Karpas-422 (cell line): ENCODE measurements at regions not wholly inside any gene's neighbourhood (a gene's known extent, or its start where the extent isn't known, plus 50 kb on each side); places are given as distances from the start of the nearest gene placed in this dataset.

Source experiments
- DNase-seq: peaks from one replicate; pipeline ENCODE4 v3.0.0-alpha.2; 2015
- H2AFZ ChIP-seq: fragments of 200-600 bp; sonication (generic); 2 replicates; pipeline ENCODE4 v1.6.1; 2014; ENCODE audit warnings: antibody characterized with exemption, low read length, mixed read lengths
- H3K27ac ChIP-seq: fragments of 200-600 bp; sonication (generic); 2 replicates; pipeline ENCODE4 v1.5.1; 2014; ENCODE audit warnings: mild to moderate bottlenecking, low read length, moderate library complexity
- H3K27me3 ChIP-seq: fragments of 200-600 bp; sonication (generic); 2 replicates; pipeline ENCODE4 v1.6.1; 2014; ENCODE audit warnings: low read length, mixed read lengths
- H3K36me3 ChIP-seq: fragments of 200-600 bp; sonication (generic); 2 replicates; pipeline ENCODE4 v1.6.1; 2014; ENCODE audit warnings: low read length, mixed read lengths; ENCODE audit not compliant: insufficient read depth
- H3K4me1 ChIP-seq: fragments of 200-600 bp; sonication (generic); 2 replicates; pipeline ENCODE4 v1.6.1; 2014; ENCODE audit warnings: mild to moderate bottlenecking, low read length, mixed read lengths
- H3K4me2 ChIP-seq: fragments of 200-600 bp; sonication (generic); 2 replicates; pipeline ENCODE4 v1.6.1; 2014; ENCODE audit warnings: low read length, low read depth, mild to moderate bottlenecking; ENCODE audit not compliant: poor library complexity, severe bottlenecking
- H3K4me3 ChIP-seq: fragments of 200-600 bp; sonication (generic); 2 replicates; pipeline ENCODE4 v1.5.1; 2014; ENCODE audit warnings: mild to moderate bottlenecking, antibody characterized with exemption, low read length, mixed read lengths
- H3K79me2 ChIP-seq: fragments of 200-600 bp; sonication (generic); 2 replicates; pipeline ENCODE4 v1.6.1; 2014; ENCODE audit warnings: mild to moderate bottlenecking, low read length, mixed read lengths
- H3K9ac ChIP-seq: fragments of 200-600 bp; sonication (generic); 2 replicates; pipeline ENCODE4 v1.6.0; 2014; ENCODE audit warnings: low read length
- H3K9me2 ChIP-seq: fragments of 200-600 bp; sonication (generic), shearing (Covaris generic); replicated peaks from 2 replicates; pipeline ENCODE4 v1.6.0; 2014; ENCODE audit warnings: mild to moderate bottlenecking, low read length, moderate library complexity; ENCODE audit not compliant: insufficient read depth
- H3K9me3 ChIP-seq: fragments of 300-700, 200-600 bp; sonication (generic); 2 replicates; pipeline ENCODE4 v1.6.1; 2014; ENCODE audit warnings: low read length, mixed read lengths
- H4K20me1 ChIP-seq: fragments of 200-600 bp; sonication (generic); 2 replicates; pipeline ENCODE4 v1.6.1; 2014; ENCODE audit warnings: mild to moderate bottlenecking, antibody characterized with exemption, low read length, low read depth; ENCODE audit not compliant: insufficient read depth

DNA sequence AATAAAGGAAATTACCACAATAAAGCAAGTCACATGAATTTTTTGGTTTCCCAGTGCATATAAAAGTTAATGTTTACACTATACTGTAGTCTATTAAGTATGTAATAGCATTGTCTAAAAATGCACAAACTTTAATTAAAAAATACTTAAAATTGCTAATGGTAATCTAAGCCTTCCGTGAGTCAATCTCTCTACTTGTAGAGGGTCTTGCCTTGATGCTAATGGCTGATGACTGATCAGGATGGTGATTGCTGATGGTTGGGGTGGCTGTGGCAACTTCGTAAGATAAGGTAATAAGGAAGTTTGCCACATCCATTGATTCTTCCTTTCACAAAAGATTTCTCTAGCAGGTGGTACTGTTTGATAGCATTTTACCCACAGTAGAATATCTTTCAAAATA lies 466.6 kb upstream of the PROX1 start:
- Histone ChIP-seq H3K27me3 (no peaks in the 10 kb centered on the region), H3K79me2 (no peaks in the 10 kb centered on the region), H3K27ac (no peak overlapping the region), H3K4me1 (no peaks in the 10 kb centered on the region), H2AFZ (no peak overlapping the region), H4K20me1 (no peaks in the 10 kb centered on the region), H3K4me2 (no peak overlapping the region), H3K36me3 (no peaks in the 10 kb centered on the region), H3K9me3 (no peaks in the 10 kb centered on the region), H3K9me2 (no peaks in the 10 kb centered on the region), H3K4me3 (no peak overlapping the region), H3K9ac (no peak overlapping the region)
- DNase-seq = no peak

DNA sequence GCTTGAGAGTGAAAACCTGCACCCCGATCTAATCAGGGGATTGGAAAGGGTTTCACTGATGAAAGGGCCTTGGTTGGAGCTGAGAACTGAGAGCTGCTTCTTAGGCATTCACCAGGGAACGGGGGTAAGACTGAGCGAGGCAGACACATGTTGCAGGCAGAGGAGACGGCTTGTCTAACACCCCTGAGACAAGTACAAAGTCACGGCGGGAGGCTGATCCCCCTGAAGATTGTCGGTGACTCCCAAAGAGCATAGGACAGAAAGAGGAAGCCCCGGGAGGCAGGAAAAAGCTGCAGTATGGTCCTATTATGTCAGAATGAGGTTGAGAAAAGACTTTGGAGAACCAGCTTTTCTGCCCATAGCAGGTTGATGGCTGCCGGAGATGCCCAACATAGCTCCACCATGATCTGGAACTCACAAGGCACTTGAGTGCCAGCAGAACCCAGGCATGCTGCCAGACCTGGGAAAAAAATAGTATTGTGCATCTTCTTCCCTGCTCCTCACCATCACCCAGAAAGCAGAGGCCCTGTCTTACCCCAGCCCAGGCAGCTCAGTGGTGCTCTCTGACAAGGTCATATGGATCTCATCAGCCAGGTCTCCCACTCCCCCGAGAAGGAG lies 463.9 kb upstream of the PROX1 start:
- Histone ChIP-seq H3K36me3 (no peaks in the 10 kb centered on the region), H3K9me2 (no peaks in the 10 kb centered on the region), H4K20me1 (no peaks in the 10 kb centered on the region), H3K9me3 (no peaks in the 10 kb centered on the region), H3K4me2 (no peak overlapping the region), H3K9ac (no peak overlapping the region), H3K27ac (no peak overlapping the region), H2AFZ (no peak overlapping the region), H3K4me3 (no peak overlapping the region), H3K27me3 (no peaks in the 10 kb centered on the region), H3K79me2 (no peaks in the 10 kb centered on the region), H3K4me1 (no peaks in the 10 kb centered on the region)
- no peak for DNase-seq

DNA sequence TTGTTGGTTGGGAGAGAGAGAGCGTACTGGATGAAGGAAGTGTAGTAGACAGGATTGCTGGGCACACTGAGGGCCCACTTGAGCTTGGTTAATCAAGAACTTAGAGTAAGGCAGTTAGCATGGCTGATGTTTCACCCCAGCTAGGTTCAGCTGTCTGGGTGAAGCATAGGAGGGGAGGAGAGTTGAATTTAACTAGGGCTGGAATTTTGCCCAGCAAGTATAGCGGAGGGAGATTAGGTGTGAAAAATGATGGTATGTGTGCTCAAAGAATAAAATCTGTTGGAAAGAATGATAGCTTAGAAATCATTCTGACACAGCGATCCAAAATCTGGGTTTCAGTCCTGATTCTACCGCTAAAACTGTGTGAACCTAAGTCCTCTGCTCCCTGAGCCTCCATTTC lies 461.5 kb upstream of the PROX1 start:
- no peaks in the 10 kb centered on the region for H3K9me3 ChIP-seq
- no peaks in the 10 kb centered on the region for H3K79me2 ChIP-seq
- H3K27me3 ChIP-seq = no peaks in the 10 kb centered on the region
- no peaks in the 10 kb centered on the region for H3K4me1 ChIP-seq
- H3K4me2 ChIP-seq = no peak overlapping the region
- no peak overlapping the region for H3K4me3 ChIP-seq
- H3K9me2 ChIP-seq = no peaks in the 10 kb centered on the region
- no peak for DNase-seq
- no peaks in the 10 kb centered on the region for H3K36me3 ChIP-seq
- H4K20me1 ChIP-seq = no peaks in the 10 kb centered on the region
- H2AFZ ChIP-seq = no peak overlapping the region
- no peak overlapping the region for H3K9ac ChIP-seq
- H3K27ac ChIP-seq = no peak overlapping the region

- Histone ChIP-seq H3K27ac (no peak overlapping the region), H3K4me2 (no peak overlapping the region), H3K36me3 (no peaks in the 10 kb centered on the region), H3K9me3 (no peaks in the 10 kb centered on the region), H3K4me3 (no peak overlapping the region), H3K27me3 (no peaks in the 10 kb centered on the region), H3K79me2 (no peaks in the 10 kb centered on the region), H3K4me1 (no peaks in the 10 kb centered on the region), H4K20me1 (no peaks in the 10 kb centered on the region), H3K9ac (no peak overlapping the region), H3K9me2 (no peaks in the 10 kb centered on the region), H2AFZ (no peak overlapping the region)
- no peak for DNase-seq
These were observed 457.0 kb upstream of the PROX1 start for GRCh38 chr1:213530611-213531320.

DNA sequence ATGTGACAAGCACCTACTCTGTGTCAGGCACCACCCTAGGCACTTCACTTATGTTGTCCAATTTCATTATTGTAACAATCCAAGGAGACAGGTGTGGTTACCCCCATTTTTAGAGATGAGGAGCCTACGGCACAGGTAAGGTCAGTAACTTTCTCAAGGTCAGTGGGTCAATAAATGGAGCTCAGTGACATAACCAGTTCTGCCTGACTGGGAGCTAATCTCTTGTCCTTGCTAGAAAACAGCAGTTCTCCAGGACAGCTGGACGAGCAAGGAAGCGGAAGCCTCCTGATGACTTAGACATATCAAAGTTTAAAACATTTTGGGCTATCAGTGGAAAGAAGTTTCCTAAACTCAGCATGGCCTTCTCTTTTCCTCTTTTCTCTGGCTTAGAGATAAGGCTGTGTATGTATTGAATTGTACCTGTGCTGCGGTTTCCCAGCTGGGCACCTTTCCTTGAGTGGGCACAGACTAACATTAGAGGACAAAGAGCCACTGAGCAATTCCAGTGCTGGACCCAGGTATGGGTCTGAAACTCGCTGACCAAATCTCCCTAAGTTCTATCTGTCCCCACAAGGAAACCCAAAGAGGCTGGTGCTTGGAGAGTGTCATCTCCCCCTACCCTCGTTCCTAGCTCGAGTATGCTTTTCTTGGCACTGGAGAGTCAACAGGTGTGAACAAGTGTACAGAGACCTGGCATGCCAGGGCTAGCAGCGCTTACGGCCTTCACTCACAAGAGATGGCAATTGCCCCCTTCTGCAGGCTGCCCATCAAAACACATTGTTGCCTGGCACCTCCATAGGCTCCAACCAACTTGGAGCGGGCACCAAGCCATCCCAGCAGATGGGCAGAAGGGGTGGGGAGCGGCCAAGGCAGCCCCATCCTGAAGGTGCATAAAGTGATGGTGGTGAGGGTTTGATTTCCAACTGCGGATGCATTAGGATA lies 456.1 kb upstream of the PROX1 start:
- H3K79me2 ChIP-seq = no peaks in the 10 kb centered on the region
- no peak overlapping the region for H3K4me3 ChIP-seq
- H4K20me1 ChIP-seq = no peaks in the 10 kb centered on the region
- H3K36me3 ChIP-seq = no peaks in the 10 kb centered on the region
- H2AFZ ChIP-seq = no peak overlapping the region
- H3K27me3 ChIP-seq = no peaks in the 10 kb centered on the region
- no peak for DNase-seq
- H3K9me2 ChIP-seq = no peaks in the 10 kb centered on the region
- no peak overlapping the region for H3K9ac ChIP-seq
- no peaks in the 10 kb centered on the region for H3K4me1 ChIP-seq
- no peak overlapping the region for H3K27ac ChIP-seq
- no peaks in the 10 kb centered on the region for H3K9me3 ChIP-seq
- H3K4me2 ChIP-seq = no peak overlapping the region

GRCh38 chr1:213533125-213533524 lies 454.6 kb upstream of the PROX1 start:
- Histone ChIP-seq H3K9me3 (no peaks in the 10 kb centered on the region), H2AFZ (no peak overlapping the region), H3K9me2 (no peaks in the 10 kb centered on the region), H3K36me3 (no peaks in the 10 kb centered on the region), H4K20me1 (no peaks in the 10 kb centered on the region), H3K4me2 (no peak overlapping the region), H3K9ac (no peak overlapping the region), H3K4me1 (no peaks in the 10 kb centered on the region), H3K79me2 (no peaks in the 10 kb centered on the region), H3K27ac (no peak overlapping the region), H3K4me3 (no peak overlapping the region), H3K27me3 (no peaks in the 10 kb centered on the region)
- no peak for DNase-seq

GRCh38 chr1:213535679-213536078 lies 452.1 kb upstream of the PROX1 start:
- H3K9me3 ChIP-seq = no peaks in the 10 kb centered on the region
- H3K4me1 ChIP-seq = no peaks in the 10 kb centered on the region
- no peak overlapping the region for H3K4me2 ChIP-seq
- no peak for DNase-seq
- no peak overlapping the region for H3K9ac ChIP-seq
- H3K9me2 ChIP-seq = no peaks in the 10 kb centered on the region
- no peaks in the 10 kb centered on the region for H3K27me3 ChIP-seq
- H3K79me2 ChIP-seq = no peaks in the 10 kb centered on the region
- no peak overlapping the region for H3K4me3 ChIP-seq
- no peak overlapping the region for H3K27ac ChIP-seq
- no peak overlapping the region for H2AFZ ChIP-seq
- H3K36me3 ChIP-seq = no peaks in the 10 kb centered on the region
- no peaks in the 10 kb centered on the region for H4K20me1 ChIP-seq

- Histone ChIP-seq H2AFZ (no peak overlapping the region), H3K9me2 (no peaks in the 10 kb centered on the region), H3K9ac (no peak overlapping the region), H3K79me2 (no peaks in the 10 kb centered on the region), H3K4me3 (no peak overlapping the region), H3K27me3 (no peaks in the 10 kb centered on the region), H3K9me3 (no peaks in the 10 kb centered on the region), H3K4me1 (no peaks in the 10 kb centered on the region), H4K20me1 (no peaks in the 10 kb centered on the region), H3K36me3 (no peaks in the 10 kb centered on the region), H3K4me2 (no peak overlapping the region), H3K27ac (no peak overlapping the region)
- no peak for DNase-seq
These were observed 449.5 kb upstream of the PROX1 start for GRCh38 chr1:213538251-213538650.
